Testis (tissue), 2 donors: ENCODE measurements at regions not wholly inside any gene's neighbourhood (a gene's known extent, or its start where the extent isn't known, plus 50 kb on each side); places are given as distances from the start of the nearest gene placed in this dataset.

ENCODE experiments used
- POLR2A ChIP-seq: fragments of 450-650 bp; IDR thresholded peaks from one replicate; pipeline ENCODE4 v1.6.1; 2017; ENCODE audit warnings: antibody characterized with exemption, mild to moderate bottlenecking, moderate library complexity
- TF ChIP-seq, protein P1 (sequence below), 3 experiments: fragments of 450-650 bp in 2 of 3; fragments of 200-600 bp in 1 of 3; sonication (generic) in 1 of 3; IDR thresholded peaks; one replicate each; pipeline ENCODE4 v1.5.1; 2016 to 2019; ENCODE audit warnings: antibody characterized with exemption in 3 of 3, mild to moderate bottlenecking in 2 of 3, moderate library complexity in 1 of 3

- TF ChIP-seq, protein P1, sequence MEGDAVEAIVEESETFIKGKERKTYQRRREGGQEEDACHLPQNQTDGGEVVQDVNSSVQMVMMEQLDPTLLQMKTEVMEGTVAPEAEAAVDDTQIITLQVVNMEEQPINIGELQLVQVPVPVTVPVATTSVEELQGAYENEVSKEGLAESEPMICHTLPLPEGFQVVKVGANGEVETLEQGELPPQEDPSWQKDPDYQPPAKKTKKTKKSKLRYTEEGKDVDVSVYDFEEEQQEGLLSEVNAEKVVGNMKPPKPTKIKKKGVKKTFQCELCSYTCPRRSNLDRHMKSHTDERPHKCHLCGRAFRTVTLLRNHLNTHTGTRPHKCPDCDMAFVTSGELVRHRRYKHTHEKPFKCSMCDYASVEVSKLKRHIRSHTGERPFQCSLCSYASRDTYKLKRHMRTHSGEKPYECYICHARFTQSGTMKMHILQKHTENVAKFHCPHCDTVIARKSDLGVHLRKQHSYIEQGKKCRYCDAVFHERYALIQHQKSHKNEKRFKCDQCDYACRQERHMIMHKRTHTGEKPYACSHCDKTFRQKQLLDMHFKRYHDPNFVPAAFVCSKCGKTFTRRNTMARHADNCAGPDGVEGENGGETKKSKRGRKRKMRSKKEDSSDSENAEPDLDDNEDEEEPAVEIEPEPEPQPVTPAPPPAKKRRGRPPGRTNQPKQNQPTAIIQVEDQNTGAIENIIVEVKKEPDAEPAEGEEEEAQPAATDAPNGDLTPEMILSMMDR (IDR thresholded peaks at IDR 0.05) = no peak
- TF ChIP-seq POLR2A = no peak
Observed at GRCh38 chr6:163897669-163898068, 483.2 kb downstream of the QKI start.
